HepG2 (cell line): ENCODE measurements at regions not wholly inside any gene's neighbourhood (a gene's known extent, or its start where the extent isn't known, plus 50 kb on each side); places are given as distances from the start of the nearest gene placed in this dataset.

Source experiments
- ATAC-seq: fragments of 200-7000 bp; cut with Tn5 transposase; 3 replicates; pipeline ENCODE4 v1.9.1; 2020; ENCODE audit warnings: mild to moderate bottlenecking, moderate library complexity
- BruUV-seq: library from RNA; stranded (reverse); fragments of 400-500 nt; replicated peaks from 2 replicates; lab custom pipeline; 2021; lab: Mats Ljungman, UMichigan
- CTCF ChIA-PET: fragments of 300-600 bp; formaldehyde crosslinking; extraction: SDS; loops from one replicate; lab custom pipeline; 2021; ENCODE audit warnings: low total read pairs, inconsistent platforms, low intra/inter-chr PET ratio; lab: Yijun Ruan, JAX
- POLR2A ChIA-PET: fragments of 350-600 bp; sonication (Branson Sonifier 250); formaldehyde crosslinking; loops from one replicate; lab custom pipeline; 2020; ENCODE audit warnings: antibody characterized with exemption, inconsistent platforms; lab: Yijun Ruan, JAX
- DNase-seq: peaks from one replicate; pipeline ENCODE4 v3.0.0-alpha.2; 2015; ENCODE audit warnings: low spot score
- FAIRE-seq: peaks from 3 replicates; lab custom pipeline; 2011; peaks lifted over from hg19 to GRCh38; lab: Jason Lieb, UNC
- H2AFZ ChIP-seq: one replicate; pipeline ENCODE4 v1.6.1; 2011; ENCODE audit warnings: low read length, inconsistent platforms
- H3K27ac ChIP-seq: fragments of 300-600 bp; 3 replicates; pipeline ENCODE4 v1.8.0; 2011; ENCODE audit warnings: mixed run types, mild to moderate bottlenecking, mixed read lengths, low read length, inconsistent platforms; ENCODE audit not compliant: insufficient read depth; ENCODE audit errors: extremely low read length
- H3K27me3 ChIP-seq, 2 experiments: fragments of 200-600 bp in 1 of 2; 2 replicates in 1 of 2; 3 replicates in 1 of 2; pipeline versions ENCODE4 v1.6.0 to v1.8.0; 2011; ENCODE audit warnings: low read length in 2 of 2, mild to moderate bottlenecking in 2 of 2, moderate library complexity in 2 of 2, inconsistent platforms in 1 of 2; ENCODE audit not compliant: insufficient read depth in 2 of 2, control insufficient read depth in 1 of 2
- H3K36me3 ChIP-seq, 2 experiments: fragments of 200-600 bp in 1 of 2; replicated peaks in 1 of 2; 2 replicates in 1 of 2; 3 replicates in 1 of 2; pipeline versions ENCODE4 v1.5.1 to v1.8.0; 2011; ENCODE audit warnings: low read length in 2 of 2, inconsistent platforms in 1 of 2; ENCODE audit not compliant: insufficient read depth in 2 of 2, control insufficient read depth in 1 of 2
- H3K4me1 ChIP-seq: 2 replicates; pipeline ENCODE4 v1.5.1; 2012; ENCODE audit warnings: low read length, inconsistent platforms; ENCODE audit not compliant: insufficient read depth
- H3K4me2 ChIP-seq: 2 replicates; pipeline ENCODE4 v1.6.0; 2011; ENCODE audit warnings: low read depth, low read length, inconsistent platforms
- H3K4me3 ChIP-seq, 3 experiments: fragments of 200-600 bp in 1 of 3; sonication (generic), shearing (Covaris generic) in 1 of 3; replicated peaks in 1 of 3; 2 replicates each; pipeline ENCODE4 v1.5.1; 2011 to 2016; ENCODE audit warnings: low read length in 3 of 3, inconsistent platforms in 2 of 3, low read depth in 2 of 3, mild to moderate bottlenecking in 2 of 3, control low read depth in 1 of 3, mixed read lengths in 1 of 3; ENCODE audit not compliant: insufficient read depth in 1 of 3
- H3K79me2 ChIP-seq: one replicate; pipeline ENCODE4 v1.6.1; 2011; ENCODE audit warnings: low read length, inconsistent platforms; ENCODE audit not compliant: insufficient read depth
- H3K9ac ChIP-seq: 2 replicates; pipeline ENCODE4 v1.6.0; 2011; ENCODE audit warnings: mild to moderate bottlenecking, low read depth, low read length, inconsistent platforms; ENCODE audit not compliant: insufficient read depth
- H3K9me3 ChIP-seq: 2 replicates; pipeline ENCODE4 v1.5.1; 2012; ENCODE audit warnings: mild to moderate bottlenecking, low read length
- H4K20me1 ChIP-seq: 2 replicates; pipeline ENCODE4 v1.6.0; 2011; ENCODE audit warnings: inconsistent platforms, mild to moderate bottlenecking, low read length, moderate library complexity; ENCODE audit not compliant: insufficient read depth
- CBX5 ChIP-seq: sonication (generic); formaldehyde crosslinking; IDR thresholded peaks from 2 replicates; pipeline ENCODE4 v1.4.0; 2020; ENCODE audit warnings: missing genetic modification reagents, borderline replicate concordance
- E2F2 ChIP-seq: sonication (generic); formaldehyde crosslinking; IDR thresholded peaks from 2 replicates; pipeline ENCODE4 v1.4.0; 2020; ENCODE audit warnings: missing genetic modification reagents, borderline replicate concordance
- ELK4 ChIP-seq: sonication (generic); formaldehyde crosslinking; IDR thresholded peaks from 2 replicates; pipeline ENCODE4 v1.9.0; 2021; ENCODE audit warnings: missing genetic modification reagents, borderline replicate concordance
- GATAD2A ChIP-seq: IDR thresholded peaks from 2 replicates; pipeline ENCODE4 v1.6.1; 2016
- PBX3 ChIP-seq: sonication (generic); formaldehyde crosslinking; IDR thresholded peaks from 2 replicates; pipeline ENCODE4 v1.8.1; 2023; ENCODE audit warnings: missing genetic modification reagents, inconsistent platforms, borderline replicate concordance
- SMAD9 ChIP-seq: sonication (generic); formaldehyde crosslinking; IDR thresholded peaks from 2 replicates; pipeline ENCODE4 v1.5.1; 2020; ENCODE audit warnings: mild to moderate bottlenecking, missing genetic modification reagents
- SSRP1 ChIP-seq: IDR thresholded peaks from 2 replicates; pipeline ENCODE4 v1.6.1; 2016; ENCODE audit warnings: control low read depth
- ZEB1 ChIP-seq: IDR thresholded peaks from 2 replicates; pipeline ENCODE4 v1.6.1; 2012; ENCODE audit warnings: mild to moderate bottlenecking, low read depth, inconsistent platforms; ENCODE audit not compliant: insufficient replicate concordance
- ZHX2 ChIP-seq, 2 experiments: sonication (generic) in 1 of 2; formaldehyde crosslinking in 1 of 2; IDR thresholded peaks; 2 replicates each; pipeline versions ENCODE4 v1.6.1 to v1.9.0; 2014 to 2022; ENCODE audit warnings: antibody characterized with exemption in 1 of 2, borderline replicate concordance in 1 of 2, inconsistent platforms in 1 of 2, low read depth in 1 of 2, missing genetic modification reagents in 1 of 2
- ZNF232 ChIP-seq: sonication (generic); formaldehyde crosslinking; IDR thresholded peaks from 2 replicates; pipeline ENCODE4 v1.4.0; 2020; ENCODE audit warnings: missing genetic modification reagents, borderline replicate concordance
- ZNF619 ChIP-seq: sonication (generic); formaldehyde crosslinking; IDR thresholded peaks from 2 replicates; pipeline ENCODE4 v1.4.0; 2020; ENCODE audit warnings: mild to moderate bottlenecking, missing genetic modification reagents
- ZUFSP ChIP-seq: sonication (generic); formaldehyde crosslinking; IDR thresholded peaks from 2 replicates; pipeline ENCODE4 v1.9.0; 2021; ENCODE audit warnings: missing genetic modification reagents, mild to moderate bottlenecking, borderline replicate concordance
- WGBS: methylation state at CpG from one replicate; pipeline ENCODE4 v1.1.6; 2017; ENCODE audit warnings: low lambda C conversion rate; 5-methylcytosine and 5-hydroxymethylcytosine counted together
- in situ Hi-C: cut with HindIII; loops from 2 replicates; pipeline ENCODE4 v1.10.0; 2017; ENCODE audit warnings: low pct_unique_long_range_greater_than_20kb; ENCODE audit not compliant: extremely low pct_ligation_motif_present
- intact Hi-C: fragments of 100-400 bp; cut with micrococcal nuclease; formaldehyde crosslinking; loops from one replicate; pipeline ENCODE4 v1.10.0; 2022; ENCODE audit not compliant: unreplicated experiment

GRCh38 chr19:28309070-28309469 lies 903.9 kb downstream of the UQCRFS1 start (continued):
- TF ChIP-seq ZHX2 (IDR thresholded peaks at IDR 0.05; ENCODE audit: low read depth) (no peak), ZHX2 (CRISPR knock-in tag; IDR thresholded peaks at IDR 0.05; ENCODE audit: borderline replicate concordance) (no peak), GATAD2A (CRISPR knock-in tag) (no peak)

- Histone ChIP-seq H2AFZ (no peak overlapping the region), H3K27ac (no peak overlapping the region), H3K9me3 (peaks cover 90% of the 10 kb centered on the region), H3K27me3 (no peaks in the 10 kb centered on the region), H3K4me3 (no peak overlapping the region), H3K9ac (no peak overlapping the region), H3K4me1 (no peaks in the 10 kb centered on the region), H3K36me3 (no peaks in the 10 kb centered on the region), H3K4me2 (no peak overlapping the region), H3K79me2 (no peaks in the 10 kb centered on the region), H4K20me1 (no peaks in the 10 kb centered on the region)
- in situ Hi-C loops: no loop called here
- no TSS peak for BruUV-seq
- ATAC-seq: no peak
- intact Hi-C loops: no loop called here
- POLR2A ChIA-PET: no interaction called here
- CTCF ChIA-PET: no interaction called here
- DNase-seq: no peak
- 0% methylated on average over 1 of the region's 1 CpG for WGBS
- FAIRE-seq: no peak
- TF ChIP-seq ELK4 (CRISPR knock-in tag) (no peak), PBX3 (CRISPR knock-in tag) (no peak), ZNF619 (no peak), SSRP1 (no peak), ZUFSP (CRISPR knock-in tag) (no peak), E2F2 (CRISPR knock-in tag) (no peak), ZNF232 (CRISPR knock-in tag) (no peak), ZEB1 (no peak), CBX5 (CRISPR knock-in tag) (no peak), SMAD9 (CRISPR knock-in tag) (no peak)
These were observed 905.0 kb downstream of the UQCRFS1 start for GRCh38 chr19:28307963-28308362.
